Trophoblast cell (in vitro differentiated cells and primary cell): ENCODE measurements at regions not wholly inside any gene's neighbourhood (a gene's known extent, or its start where the extent isn't known, plus 50 kb on each side); places are given as distances from the start of the nearest gene placed in this dataset.
"Not testable (repeated sequence)": the region's sequence is repeated elsewhere in the genome, so short reads cannot be mapped to it uniquely, and the experiment has no call there.

Source experiments
- DNase-seq, 2 donors: peaks; one replicate each; pipeline ENCODE4 v3.0.0-alpha.2; 2016
- H2AFZ ChIP-seq: 2 replicates; pipeline ENCODE4 v1.6.1; 2013; ENCODE audit warnings: low read length, moderate library complexity, mild to moderate bottlenecking; ENCODE audit not compliant: insufficient read depth, poor library complexity
- H2AK5ac ChIP-seq: 2 replicates; pipeline ENCODE4 v1.6.1; 2013; ENCODE audit warnings: mild to moderate bottlenecking, low read length
- H2BK120ac ChIP-seq: 2 replicates; pipeline ENCODE4 v1.6.1; 2013; ENCODE audit warnings: low read length, mild to moderate bottlenecking, moderate library complexity; ENCODE audit not compliant: insufficient read depth, poor library complexity
- H2BK12ac ChIP-seq: 2 replicates; pipeline ENCODE4 v1.6.1; 2013; ENCODE audit warnings: mild to moderate bottlenecking, low read length, moderate library complexity
- H2BK5ac ChIP-seq: 2 replicates; pipeline ENCODE4 v1.6.1; 2013; ENCODE audit warnings: low read length, low read depth, moderate library complexity, mild to moderate bottlenecking; ENCODE audit not compliant: poor library complexity
- H3K14ac ChIP-seq: 2 replicates; pipeline ENCODE4 v1.6.1; 2013; ENCODE audit warnings: mild to moderate bottlenecking, low read length
- H3K18ac ChIP-seq: 2 replicates; pipeline ENCODE4 v1.6.1; 2013; ENCODE audit warnings: mild to moderate bottlenecking, low read length
- H3K23ac ChIP-seq: 2 replicates; pipeline ENCODE4 v1.6.1; 2013; ENCODE audit warnings: low read length
- H3K27ac ChIP-seq: 2 replicates; pipeline ENCODE4 v1.5.1; 2013; ENCODE audit warnings: low read depth, mild to moderate bottlenecking, inconsistent platforms, low read length, moderate library complexity
- H3K27me3 ChIP-seq: 2 replicates; pipeline ENCODE4 v1.6.1; 2013; ENCODE audit warnings: inconsistent platforms, mild to moderate bottlenecking, low read length, moderate library complexity; ENCODE audit not compliant: insufficient read depth
- H3K36me3 ChIP-seq, 2 experiments: 1 replicate in 1 of 2; 2 replicates in 1 of 2; pipeline ENCODE4 v1.6.1; 2013; ENCODE audit warnings: low read length in 2 of 2, mild to moderate bottlenecking in 2 of 2, moderate library complexity in 1 of 2; ENCODE audit not compliant: insufficient read depth in 2 of 2, control insufficient read depth in 1 of 2
- H3K4ac ChIP-seq: 2 replicates; pipeline ENCODE4 v1.6.1; 2013; ENCODE audit warnings: low read depth, mild to moderate bottlenecking, low read length, moderate library complexity
- H3K4me1 ChIP-seq, 2 experiments: 1 replicate in 1 of 2; 2 replicates in 1 of 2; pipeline ENCODE4 v1.6.1; 2013; ENCODE audit warnings: low read length in 2 of 2, mild to moderate bottlenecking in 2 of 2, moderate library complexity in 1 of 2; ENCODE audit not compliant: insufficient read depth in 2 of 2, control insufficient read depth in 1 of 2
- H3K4me2 ChIP-seq: 2 replicates; pipeline ENCODE4 v1.6.1; 2013; ENCODE audit warnings: inconsistent platforms, mild to moderate bottlenecking, low read length, moderate library complexity
- H3K4me3 ChIP-seq: 2 replicates; pipeline ENCODE4 v1.5.1; 2013; ENCODE audit warnings: mild to moderate bottlenecking, low read depth, low read length, inconsistent platforms
- H3K79me1 ChIP-seq: one replicate; pipeline ENCODE4 v1.6.1; 2013; ENCODE audit warnings: low read length
- H3K79me2 ChIP-seq: 2 replicates; pipeline ENCODE4 v1.6.1; 2013; ENCODE audit warnings: low read length, mild to moderate bottlenecking; ENCODE audit not compliant: control insufficient read depth, insufficient read depth, poor library complexity
- H3K9ac ChIP-seq: 2 replicates; pipeline ENCODE4 v1.6.1; 2013; ENCODE audit warnings: mild to moderate bottlenecking, low read length
- H3K9me3 ChIP-seq: 2 replicates; pipeline ENCODE4 v1.6.1; 2013; ENCODE audit warnings: low read depth, mild to moderate bottlenecking, control low read depth, inconsistent platforms, low read length; ENCODE audit not compliant: insufficient read depth
- H4K12ac ChIP-seq: 2 replicates; pipeline ENCODE4 v1.6.1; 2013; ENCODE audit warnings: low read depth, mild to moderate bottlenecking, low read length, moderate library complexity
- H4K8ac ChIP-seq: 2 replicates; pipeline ENCODE4 v1.6.1; 2013; ENCODE audit warnings: low read depth, mild to moderate bottlenecking, low read length, moderate library complexity
- H4K91ac ChIP-seq: one replicate; pipeline ENCODE4 v1.6.1; 2013; ENCODE audit warnings: low read depth, mild to moderate bottlenecking, low read length, moderate library complexity
- WGBS: extraction: QIAGEN DNeasy Blood & Tissue Kit; methylation state at CpG from one replicate; pipeline ENCODE4 v1.1.7; 2013; ENCODE audit warnings: missing lambda C conversion rate; ENCODE audit not compliant: insufficient read length, insufficient coverage; ENCODE audit errors: extremely low coverage; 5-methylcytosine and 5-hydroxymethylcytosine counted together

DNA sequence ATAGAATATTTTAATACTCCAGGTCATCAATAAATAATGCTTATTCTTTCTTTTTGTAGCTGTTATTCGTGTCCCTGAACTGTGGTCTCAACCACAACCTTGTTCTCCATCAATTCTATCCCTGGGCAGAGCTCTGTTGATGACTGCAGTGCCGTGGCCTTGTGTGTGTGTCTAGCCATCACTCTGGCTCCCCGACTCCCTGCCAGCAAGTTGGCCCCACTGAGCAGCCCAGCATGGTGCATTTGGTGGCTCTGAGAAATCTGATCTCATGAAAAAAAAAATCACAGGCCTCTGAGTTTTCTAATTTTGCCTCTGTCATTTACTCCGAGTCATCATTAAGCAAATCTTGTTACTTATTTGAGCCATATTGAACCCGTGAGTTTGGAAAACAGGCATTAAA, 164.7 kb downstream of the GOLGA6L6 start:
- H3K23ac ChIP-seq: no peak overlapping the region
- no peaks in the 10 kb centered on the region for H3K4me1 ChIP-seq
- H3K4ac ChIP-seq: no peak overlapping the region
- no peaks in the 10 kb centered on the region for H3K79me1 ChIP-seq
- no peak overlapping the region for H3K18ac ChIP-seq
- no peak overlapping the region for H3K27ac ChIP-seq
- H3K4me3 ChIP-seq: no peak overlapping the region
- H3K4me2 ChIP-seq: no peak overlapping the region
- H4K8ac ChIP-seq: no peak overlapping the region
- WGBS: no CpG with 5 or more reads among the region's 5 CpGs
- no peak overlapping the region for H4K91ac ChIP-seq
- no peaks in the 10 kb centered on the region for H3K36me3 ChIP-seq
- H3K14ac ChIP-seq: no peak overlapping the region
- no peak overlapping the region for H2BK12ac ChIP-seq
- no peak overlapping the region for H2BK120ac ChIP-seq
- no peak overlapping the region for H2AFZ ChIP-seq
- no peak overlapping the region for H2BK5ac ChIP-seq
- no peak for DNase-seq
- H3K9me3 ChIP-seq: no peaks in the 10 kb centered on the region
- H3K9ac ChIP-seq: no peak overlapping the region
- H4K12ac ChIP-seq: no peak overlapping the region
- no peak overlapping the region for H2AK5ac ChIP-seq
- no peaks in the 10 kb centered on the region for H3K27me3 ChIP-seq
- no peaks in the 10 kb centered on the region for H3K79me2 ChIP-seq

DNA sequence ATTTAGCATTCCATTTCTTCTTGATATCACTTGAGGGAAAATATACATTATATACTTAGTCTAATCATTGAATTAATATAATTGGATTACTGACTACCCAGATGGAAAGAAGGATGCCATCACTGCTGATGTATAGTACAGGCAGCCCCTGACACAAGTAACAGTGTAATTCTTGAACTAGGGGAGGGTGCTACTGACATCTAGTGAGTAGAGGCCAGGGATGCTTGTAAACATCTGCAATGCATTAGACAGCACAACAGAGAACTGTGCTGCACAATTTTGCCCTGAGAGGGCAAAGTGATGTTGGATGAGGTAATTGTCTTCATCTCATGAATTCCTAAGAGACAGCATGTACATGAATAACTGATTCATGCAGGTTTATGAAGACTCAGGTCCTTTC, 169.2 kb downstream of the GOLGA6L6 start:
- not testable (repeated sequence) for H2BK12ac ChIP-seq, H2AK5ac ChIP-seq, H3K23ac ChIP-seq, H2BK5ac ChIP-seq, H3K4ac ChIP-seq, H3K9ac ChIP-seq, H3K18ac ChIP-seq, DNase-seq, H4K12ac ChIP-seq, H3K9me3 ChIP-seq, H3K27ac ChIP-seq, H2AFZ ChIP-seq, H3K27me3 ChIP-seq, H3K4me3 ChIP-seq, H3K14ac ChIP-seq, H4K8ac ChIP-seq, H3K79me2 ChIP-seq, H3K4me2 ChIP-seq, H3K36me3 ChIP-seq, H2BK120ac ChIP-seq, H3K79me1 ChIP-seq, H3K4me1 ChIP-seq, H4K91ac ChIP-seq

DNA sequence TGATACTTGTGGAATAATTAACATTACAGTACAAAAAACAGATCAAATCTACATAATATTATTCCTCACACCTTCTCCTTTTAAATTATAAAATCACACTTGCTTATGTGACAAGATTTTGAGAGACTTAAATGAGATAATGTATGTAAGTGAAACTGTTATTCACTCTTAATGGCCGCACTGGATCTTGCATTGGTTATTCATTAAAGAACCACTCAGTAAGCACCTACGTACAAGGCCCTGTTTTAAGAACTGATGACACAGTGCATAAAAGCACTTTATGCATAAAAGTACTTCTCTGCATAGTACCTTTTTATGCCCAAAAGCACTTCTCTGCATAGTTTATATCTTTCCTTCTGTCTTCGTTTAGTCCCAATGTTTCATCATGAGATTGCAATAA, 172.1 kb downstream of the GOLGA6L6 start:
- Histone ChIP-seq H3K79me1 (no peaks in the 10 kb centered on the region), H2BK5ac (no peak overlapping the region), H2AK5ac (no peak overlapping the region), H3K9me3 (no peaks in the 10 kb centered on the region), H3K36me3 (no peaks in the 10 kb centered on the region), H3K14ac (no peak overlapping the region), H3K18ac (no peak overlapping the region), H3K9ac (no peak overlapping the region), H3K23ac (no peak overlapping the region), H3K4me1 (no peaks in the 10 kb centered on the region), H3K4ac (no peak overlapping the region), H2BK12ac (no peak overlapping the region), H2AFZ (no peak overlapping the region), H3K4me2 (no peak overlapping the region), H3K79me2 (no peaks in the 10 kb centered on the region), H4K91ac (no peak overlapping the region), H2BK120ac (no peak overlapping the region), H3K27me3 (no peaks in the 10 kb centered on the region), H4K8ac (no peak overlapping the region), H4K12ac (no peak overlapping the region), H3K27ac (no peak overlapping the region), H3K4me3 (no peak overlapping the region)
- no CpG with 5 or more reads among the region's 3 CpGs for WGBS
- DNase-seq: no peak

DNA sequence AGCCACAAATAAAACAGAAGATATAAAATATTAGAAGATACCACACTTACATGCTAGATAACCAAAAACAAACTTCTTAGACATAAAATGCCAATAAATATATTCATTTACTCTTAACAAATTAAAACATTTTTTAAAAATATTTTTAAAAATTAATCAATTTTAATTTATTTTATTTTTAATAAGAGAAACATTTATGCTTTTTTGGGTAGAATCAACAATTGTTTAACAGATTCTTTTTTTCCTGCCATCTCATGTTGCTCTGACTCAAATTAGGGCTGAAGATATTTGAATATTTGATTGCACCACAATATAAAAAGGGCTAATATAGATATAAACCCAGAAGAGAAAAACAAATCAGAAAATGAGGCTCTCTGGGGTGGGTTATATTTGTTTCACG, 172.6 kb downstream of the GOLGA6L6 start:
- Histone ChIP-seq H3K14ac (no peak overlapping the region), H2AFZ (no peak overlapping the region), H4K8ac (no peak overlapping the region), H3K27ac (no peak overlapping the region), H3K4me3 (no peak overlapping the region), H3K79me2 (no peaks in the 10 kb centered on the region), H3K18ac (no peak overlapping the region), H2BK120ac (no peak overlapping the region), H3K9ac (no peak overlapping the region), H3K4me2 (no peak overlapping the region), H3K36me3 (no peaks in the 10 kb centered on the region), H2BK5ac (no peak overlapping the region), H3K79me1 (no peaks in the 10 kb centered on the region), H3K27me3 (no peaks in the 10 kb centered on the region), H3K23ac (no peak overlapping the region), H3K4ac (no peak overlapping the region), H4K91ac (no peak overlapping the region), H3K4me1 (no peaks in the 10 kb centered on the region), H2BK12ac (no peak overlapping the region), H3K9me3 (no peaks in the 10 kb centered on the region), H4K12ac (no peak overlapping the region), H2AK5ac (no peak overlapping the region)
- DNase-seq: no peak
- no CpG with 5 or more reads among the region's 1 CpG for WGBS

DNA sequence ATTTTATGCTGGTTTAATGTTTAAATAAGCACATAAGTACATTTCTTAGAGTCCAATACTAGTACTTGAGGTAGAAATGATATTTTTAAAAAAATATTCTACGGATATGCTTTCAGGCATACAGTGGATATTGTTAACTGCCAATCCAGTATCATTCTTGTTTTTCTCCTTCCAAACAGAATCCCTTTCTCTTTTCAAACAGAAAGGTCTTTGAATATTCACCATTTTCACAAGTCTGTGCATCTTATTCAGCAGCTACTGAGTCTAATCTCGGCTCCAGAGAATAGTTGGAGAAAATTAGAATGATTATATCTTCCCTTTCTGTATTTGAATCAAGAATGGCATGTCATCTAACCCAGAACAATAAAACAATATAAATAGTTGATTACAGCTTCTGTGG, 174.5 kb downstream of the GOLGA6L6 start:
- Histone ChIP-seq H3K4ac (no peak overlapping the region), H3K79me1 (no peaks in the 10 kb centered on the region), H2BK12ac (no peak overlapping the region), H3K36me3 (no peaks in the 10 kb centered on the region), H2AFZ (no peak overlapping the region), H4K8ac (no peak overlapping the region), H3K9ac (no peak overlapping the region), H3K79me2 (no peaks in the 10 kb centered on the region), H3K23ac (no peak overlapping the region), H3K9me3 (peaks cover 2% of the 10 kb centered on the region), H3K18ac (no peak overlapping the region), H3K4me1 (no peaks in the 10 kb centered on the region), H4K91ac (no peak overlapping the region), H3K4me3 (no peak overlapping the region), H3K4me2 (no peak overlapping the region), H4K12ac (no peak overlapping the region), H2AK5ac (no peak overlapping the region), H2BK5ac (no peak overlapping the region), H3K27me3 (no peaks in the 10 kb centered on the region), H3K14ac (no peak overlapping the region), H2BK120ac (no peak overlapping the region), H3K27ac (no peak overlapping the region)
- no CpG with 5 or more reads among the region's 2 CpGs for WGBS
- DNase-seq: no peak
